ENCODE measurements at regions not wholly inside any gene's neighbourhood (a gene's known extent, or its start where the extent isn't known, plus 50 kb on each side); places are given as distances from the start of the nearest gene placed in this dataset.
"Not testable (repeated sequence)": the region's sequence is repeated elsewhere in the genome, so short reads cannot be mapped to it uniquely, and the experiment has no call there.

DNA sequence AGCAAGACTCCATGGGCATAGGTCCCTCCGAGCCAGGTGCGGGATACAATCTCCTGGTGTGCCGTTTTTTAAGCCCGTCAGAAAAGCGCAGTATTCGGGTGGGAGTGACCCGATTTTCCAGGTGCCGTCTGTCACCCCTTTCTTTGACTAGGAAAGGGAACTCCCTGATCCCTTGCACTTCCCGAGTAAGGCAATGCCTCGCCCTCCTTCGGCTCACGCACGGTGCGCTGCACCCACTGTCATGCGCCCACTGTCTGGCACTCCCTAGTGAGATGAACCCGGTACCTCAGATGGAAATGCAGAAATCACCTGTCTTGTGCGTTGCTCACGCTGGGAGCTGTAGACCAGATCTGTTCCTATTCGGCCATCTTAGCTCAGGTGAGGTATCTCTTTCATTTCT lies 344.1 kb upstream of the ZNF32 start:
- TF ChIP-seq POLR2A, POLR2AphosphoS5 (IDR thresholded peaks at IDR 0.05; ENCODE audit: low read depth, low read length): not testable (repeated sequence)

Data from GM12892 (cell line).